HG02852 (cell line): ENCODE measurements at regions not wholly inside any gene's neighbourhood (a gene's known extent, or its start where the extent isn't known, plus 50 kb on each side); places are given as distances from the start of the nearest gene placed in this dataset.

Experiments
- ATAC-seq: cut with Tn5 transposase; IDR thresholded peaks from one replicate; pipeline ENCODE4 v1.9.1; 2021; ENCODE audit warnings: mild to moderate bottlenecking, moderate library complexity; ENCODE audit not compliant: unreplicated experiment

GRCh38 chr14:46306267-46306666, 345.3 kb downstream of the RPL10L start:
- no peak for ATAC-seq

- ATAC-seq: no peak
These were observed 350.8 kb downstream of the RPL10L start for GRCh38 chr14:46300765-46301164.

DNA sequence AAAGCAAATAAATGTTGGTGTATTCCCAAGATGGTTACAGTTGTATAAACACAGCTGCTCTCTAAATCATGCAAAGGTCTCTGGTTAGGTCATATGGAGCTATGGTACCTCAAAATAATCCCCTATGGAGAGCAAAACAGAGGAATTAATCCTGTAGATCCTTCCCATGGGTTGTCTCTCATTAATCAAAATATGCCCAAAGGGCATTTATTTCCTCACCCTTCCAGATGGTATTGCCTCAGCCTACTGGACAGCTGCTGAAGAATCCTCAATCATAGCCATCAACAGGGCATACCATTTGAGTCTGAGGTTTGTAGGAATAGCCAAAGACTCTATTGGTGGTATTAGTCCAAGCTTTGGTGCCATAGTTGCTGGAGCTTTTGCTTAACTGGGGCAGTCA, 360.9 kb downstream of the RPL10L start:
- ATAC-seq: no peak

DNA sequence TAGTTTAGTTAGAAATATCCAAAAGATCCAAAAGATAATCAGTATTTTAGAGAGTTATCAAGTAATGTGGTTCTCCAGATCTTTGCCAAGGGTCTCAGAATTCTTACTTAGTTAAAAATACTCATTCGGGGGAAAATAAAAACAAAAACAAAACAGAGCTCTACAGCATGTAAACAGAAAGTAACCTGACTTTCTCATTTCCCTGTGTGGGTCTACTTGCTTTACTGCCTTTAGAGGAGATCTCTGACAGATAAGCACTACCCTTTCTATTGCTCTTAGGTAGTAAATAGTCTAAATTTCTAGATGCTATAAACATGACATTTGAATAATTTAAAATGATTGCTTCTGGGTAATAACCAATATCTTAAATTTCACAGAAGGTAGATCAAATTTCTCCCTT, 371.8 kb downstream of the RPL10L start:
- no peak for ATAC-seq

DNA sequence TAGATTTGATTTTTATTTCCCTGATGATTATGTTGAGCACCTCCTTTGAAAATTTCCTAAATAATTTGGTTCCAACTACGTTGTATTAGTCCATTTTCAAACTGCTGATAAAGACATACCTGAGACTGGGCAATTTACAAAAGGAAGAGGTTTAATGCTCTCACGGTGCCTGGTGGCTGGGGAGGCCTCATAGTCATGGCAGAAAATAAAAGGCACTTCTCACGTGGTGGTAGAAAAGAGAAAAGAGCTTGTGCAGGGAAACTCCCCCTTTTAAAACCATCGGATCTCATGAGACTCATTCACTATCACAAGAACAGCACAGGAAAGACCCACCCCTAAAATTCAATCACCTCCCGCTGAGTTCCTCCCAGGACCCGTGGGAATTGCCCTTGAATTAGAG, 372.3 kb downstream of the RPL10L start:
- ATAC-seq: no peak

DNA sequence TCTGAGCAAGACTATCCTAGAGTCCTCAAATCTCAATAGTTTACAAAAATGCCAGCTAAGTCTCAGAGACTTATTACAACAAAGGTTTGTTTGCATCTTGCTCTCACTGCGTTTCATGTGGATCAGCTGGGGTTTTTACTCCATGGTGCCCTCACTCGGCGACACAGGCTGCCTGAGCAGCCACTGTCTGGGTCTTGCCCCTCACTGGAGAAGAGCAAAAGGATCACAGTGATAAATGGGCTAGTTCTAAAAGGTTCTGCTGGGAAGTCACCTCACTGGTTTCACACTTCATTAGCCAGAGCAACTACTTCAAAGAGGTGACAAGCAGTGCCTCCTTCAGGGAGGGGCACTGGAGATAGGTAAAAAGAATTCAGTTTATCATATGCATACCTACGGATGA, 392.0 kb downstream of the RPL10L start:
- no peak for ATAC-seq

DNA sequence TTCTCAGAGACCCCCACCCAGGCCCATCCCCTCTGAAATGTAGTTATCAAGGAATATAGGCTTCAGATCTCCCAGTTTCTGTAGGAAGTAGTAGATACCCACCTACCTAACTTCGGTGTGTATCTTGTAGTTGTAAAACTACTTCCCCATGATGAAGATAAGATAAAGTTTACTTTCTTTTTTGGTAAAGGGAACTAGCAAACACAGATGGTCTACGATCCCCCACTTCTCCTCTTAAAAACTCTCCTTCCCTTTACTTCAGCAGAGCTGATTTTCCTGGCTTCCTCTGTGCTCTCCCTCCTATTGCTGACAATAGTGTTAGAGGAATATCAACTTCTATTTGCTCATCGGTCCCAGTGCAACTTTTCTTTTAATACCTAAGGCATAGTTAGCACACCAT, 395.2 kb downstream of the RPL10L start:
- ATAC-seq: no peak

GRCh38 chr14:46250113-46250703, 401.4 kb downstream of the RPL10L start:
- no peak for ATAC-seq

GRCh38 chr14:46248001-46248630, 403.5 kb downstream of the RPL10L start:
- ATAC-seq: no peak

- ATAC-seq: no peak
These were observed 406.3 kb downstream of the RPL10L start for GRCh38 chr14:46245276-46245675.

DNA sequence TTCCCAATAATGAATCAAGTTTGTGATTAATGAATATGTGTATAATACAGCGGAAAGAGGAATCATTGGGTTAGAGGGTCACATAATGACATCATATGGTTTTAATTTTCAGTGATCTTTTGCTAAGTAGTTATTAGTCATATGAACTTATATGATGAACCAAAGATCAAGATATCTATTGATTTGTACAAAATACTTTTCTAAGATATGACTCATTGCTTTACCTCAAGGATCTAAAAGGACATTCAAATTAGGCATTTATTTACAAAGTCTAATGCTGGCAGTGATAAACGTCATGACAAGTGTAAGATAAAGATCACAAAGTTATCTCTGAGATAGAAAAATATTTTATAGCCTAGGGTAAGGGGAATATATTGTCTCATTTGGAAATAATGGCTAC, 417.8 kb downstream of the RPL10L start:
- no peak for ATAC-seq

- no peak for ATAC-seq
These were observed 421.0 kb downstream of the RPL10L start for GRCh38 chr14:46230540-46230939.

DNA sequence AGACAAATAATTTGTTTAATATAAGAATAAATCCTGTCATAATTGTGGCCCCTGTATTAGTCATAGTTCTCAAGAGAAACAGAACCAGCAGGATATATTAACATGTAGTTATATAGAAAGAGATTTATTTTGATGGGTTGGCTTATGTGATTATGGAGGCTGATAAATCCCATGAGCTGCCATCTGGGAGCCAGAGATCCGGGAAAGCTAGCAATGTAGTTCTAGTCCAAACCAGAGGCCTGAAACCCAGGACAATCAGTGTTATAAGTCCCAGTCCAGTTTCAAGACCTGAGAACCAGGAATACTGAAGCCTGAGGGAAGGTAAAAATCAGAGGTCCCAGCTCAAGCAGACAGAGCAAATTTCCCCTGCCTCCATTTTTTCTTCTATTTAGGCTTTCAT, 435.8 kb downstream of the RPL10L start:
- ATAC-seq: no peak

DNA sequence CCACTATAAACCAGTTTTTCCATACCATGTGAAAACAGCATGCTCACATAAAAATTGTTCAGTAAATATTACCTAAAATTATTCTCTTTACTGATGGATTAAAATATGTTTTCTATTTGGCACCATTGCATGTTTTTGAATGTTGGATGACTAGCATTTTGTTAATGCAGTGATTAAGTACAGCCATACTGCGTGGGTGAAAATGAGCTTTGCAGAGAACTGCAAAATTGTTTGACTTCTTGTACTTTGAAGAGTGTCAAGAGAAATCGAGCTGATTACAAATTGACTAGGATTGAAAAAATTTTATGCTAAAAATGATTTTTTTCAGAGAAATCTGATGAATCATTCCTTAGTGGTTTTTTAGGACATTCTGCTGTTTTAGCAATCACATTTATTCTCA, 452.9 kb downstream of the RPL10L start:
- no peak for ATAC-seq

DNA sequence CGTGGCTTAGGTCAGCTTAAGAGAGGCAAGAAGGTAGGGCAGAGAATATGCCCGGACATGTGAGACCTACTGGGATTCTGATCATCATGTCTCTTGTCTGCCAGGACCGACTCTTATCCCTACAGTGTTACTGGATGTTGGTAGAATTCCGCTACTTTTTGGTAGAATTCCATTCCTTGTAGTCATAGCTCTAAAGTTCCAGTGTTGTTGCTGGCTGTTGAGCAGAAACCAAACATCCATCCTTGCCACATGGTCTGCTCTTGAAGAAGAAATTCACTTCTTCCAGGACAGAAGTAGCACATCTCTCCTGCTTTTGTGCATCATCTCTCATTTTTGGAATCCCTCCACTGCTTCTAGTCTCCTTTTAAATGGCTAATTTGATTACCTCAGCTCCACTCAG, 453.7 kb downstream of the RPL10L start:
- ATAC-seq: no peak
